ENCODE measurements at regions not wholly inside any gene's neighbourhood (a gene's known extent, or its start where the extent isn't known, plus 50 kb on each side); places are given as distances from the start of the nearest gene placed in this dataset.

DNA sequence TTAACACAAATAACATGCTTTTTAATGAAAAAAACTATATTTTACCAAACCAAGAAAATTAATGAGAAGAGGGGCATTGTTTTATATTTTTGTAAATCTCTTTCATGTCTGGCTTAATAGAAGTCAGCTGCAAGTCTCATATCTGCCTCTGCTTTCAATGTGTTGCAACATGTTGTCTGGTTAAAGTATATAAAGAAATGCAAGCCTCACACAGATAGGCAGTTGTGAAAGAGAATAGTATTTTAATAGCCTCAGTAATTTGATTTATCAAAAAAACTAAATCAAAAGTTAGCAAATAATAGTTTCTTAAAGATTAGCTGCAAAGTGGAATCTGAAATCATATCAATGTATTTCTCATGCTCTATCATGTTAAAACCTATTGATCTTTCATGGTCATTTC is 52.9 kb upstream of the NCOA1 start:
- Histone ChIP-seq H3K79me2 (ENCODE audit: insufficient read depth, low read length) (no peaks in the 10 kb centered on the region), H2BK20ac (ENCODE audit: low read depth, low read length, poor library complexity, severe bottlenecking) (no peak overlapping the region), H3K27me3 (ENCODE audit: insufficient read depth, low read length) (no peaks in the 10 kb centered on the region), H2BK15ac (ENCODE audit: low read depth, low read length) (no peak overlapping the region), H3K79me1 (ENCODE audit: insufficient read depth, low read depth, low read length, poor library complexity, severe bottlenecking) (no peaks in the 10 kb centered on the region), H4K91ac (ENCODE audit: insufficient read length, low read depth, low read length) (no peak overlapping the region), H3K4ac (ENCODE audit: low read depth, low read length) (no peak overlapping the region), H3K56ac (ENCODE audit: insufficient read length, low read depth, low read length) (no peak overlapping the region), H4K20me1 (ENCODE audit: control insufficient read depth, insufficient read depth, insufficient read length) (no peaks in the 10 kb centered on the region), H4K5ac (ENCODE audit: insufficient read length, low read depth, low read length) (no peak overlapping the region), H3K23me2 (ENCODE audit: insufficient read length, low read depth, low read length, poor library complexity, severe bottlenecking) (no peaks in the 10 kb centered on the region), H2BK120ac (ENCODE audit: low read depth, low read length, poor library complexity, severe bottlenecking) (no peak overlapping the region), H3K4me2 (ENCODE audit: insufficient read depth, insufficient read length, low read length) (no peak overlapping the region), H2AFZ (ENCODE audit: low read length) (no peak overlapping the region), H2BK5ac (ENCODE audit: insufficient read length, low read length) (no peak overlapping the region), H3K4me1 (ENCODE audit: insufficient read depth, low read length) (no peaks in the 10 kb centered on the region), H4K8ac (replicated peaks; ENCODE audit: insufficient read length, low read depth, low read length) (no peak overlapping the region), H2AK5ac (ENCODE audit: insufficient read length, low read length) (no peak overlapping the region), H3T11ph (ENCODE audit: low read length) (no peak overlapping the region), H3K9ac (ENCODE audit: extremely low read depth, insufficient read length, low read length) (no peak overlapping the region), H3K9me3 (ENCODE audit: control insufficient read depth, low read depth, low read length) (no peaks in the 10 kb centered on the region), H2BK12ac (ENCODE audit: insufficient read length, low read depth, low read length) (no peak overlapping the region), H3K23ac (ENCODE audit: insufficient read length, low read depth, low read length) (no peak overlapping the region), H3K18ac (ENCODE audit: insufficient read length, low read depth, low read length) (no peak overlapping the region), H3K27ac (ENCODE audit: insufficient read length, low read depth, low read length) (no peak overlapping the region), H3K14ac (ENCODE audit: insufficient read depth, low read length) (no peak overlapping the region)
- Mint-ChIP-seq H3K27me3 (ENCODE audit: low read depth) (peaks cover 2% of the 10 kb centered on the region), H3K4me1 (peaks cover 2 to 7% of the 10 kb centered on the region in 2 experiments; a peak in 1 of 4 replicates), H3K4me3 (no peak overlapping the region), H3K36me3 (ENCODE audit: insufficient read depth in 1 of 3, low read depth in 3 of 3) (no peaks in the 10 kb centered on the region), H3K27ac (no peak overlapping the region), H3K9me3 (no peaks in the 10 kb centered on the region)
- TF ChIP-seq, protein P1, sequence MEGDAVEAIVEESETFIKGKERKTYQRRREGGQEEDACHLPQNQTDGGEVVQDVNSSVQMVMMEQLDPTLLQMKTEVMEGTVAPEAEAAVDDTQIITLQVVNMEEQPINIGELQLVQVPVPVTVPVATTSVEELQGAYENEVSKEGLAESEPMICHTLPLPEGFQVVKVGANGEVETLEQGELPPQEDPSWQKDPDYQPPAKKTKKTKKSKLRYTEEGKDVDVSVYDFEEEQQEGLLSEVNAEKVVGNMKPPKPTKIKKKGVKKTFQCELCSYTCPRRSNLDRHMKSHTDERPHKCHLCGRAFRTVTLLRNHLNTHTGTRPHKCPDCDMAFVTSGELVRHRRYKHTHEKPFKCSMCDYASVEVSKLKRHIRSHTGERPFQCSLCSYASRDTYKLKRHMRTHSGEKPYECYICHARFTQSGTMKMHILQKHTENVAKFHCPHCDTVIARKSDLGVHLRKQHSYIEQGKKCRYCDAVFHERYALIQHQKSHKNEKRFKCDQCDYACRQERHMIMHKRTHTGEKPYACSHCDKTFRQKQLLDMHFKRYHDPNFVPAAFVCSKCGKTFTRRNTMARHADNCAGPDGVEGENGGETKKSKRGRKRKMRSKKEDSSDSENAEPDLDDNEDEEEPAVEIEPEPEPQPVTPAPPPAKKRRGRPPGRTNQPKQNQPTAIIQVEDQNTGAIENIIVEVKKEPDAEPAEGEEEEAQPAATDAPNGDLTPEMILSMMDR (conservative IDR thresholded peaks at IDR 0.05) = no peak
- no peak for DNase-seq

Data from H9 (cell line).